Neural progenitor cell (in vitro differentiated cells): ENCODE measurements at regions not wholly inside any gene's neighbourhood (a gene's known extent, or its start where the extent isn't known, plus 50 kb on each side); places are given as distances from the start of the nearest gene placed in this dataset.
A peak's percentile ranks its signal among the peaks of the same experiment; 100 is the strongest.

Source experiments
- DNase-seq: peaks from one replicate; pipeline ENCODE4 v3.0.0-alpha.2; 2016; ENCODE audit warnings: low spot score
- H2AFZ ChIP-seq: fragments of 200-600 bp; sonication (generic); replicated peaks from 2 replicates; pipeline ENCODE4 v1.6.1; 2016; ENCODE audit warnings: antibody characterized with exemption
- H3F3A ChIP-seq: fragments of 200-600 bp; sonication (generic); 2 replicates; pipeline ENCODE4 v1.6.1; 2016; ENCODE audit warnings: antibody characterized with exemption, low read depth
- H3K27ac ChIP-seq: fragments of 200-600 bp; sonication (generic); 2 replicates; pipeline ENCODE4 v1.5.1; 2016; ENCODE audit warnings: mild to moderate bottlenecking
- H3K27me3 ChIP-seq: fragments of 200-600 bp; sonication (generic); 2 replicates; pipeline ENCODE4 v1.6.1; 2016; ENCODE audit warnings: mild to moderate bottlenecking, moderate library complexity
- H3K36me3 ChIP-seq: fragments of 200-600 bp; sonication (generic); 2 replicates; pipeline ENCODE4 v1.5.1; 2016
- H3K4me1 ChIP-seq: fragments of 200-600 bp; sonication (generic); 2 replicates; pipeline ENCODE4 v1.6.1; 2016; ENCODE audit warnings: mixed run types
- H3K4me2 ChIP-seq: fragments of 200-600 bp; sonication (generic); 2 replicates; pipeline ENCODE4 v1.6.1; 2016
- H3K4me3 ChIP-seq: fragments of 200-600 bp; sonication (generic); 2 replicates; pipeline ENCODE4 v1.5.1; 2016
- H3K79me2 ChIP-seq: fragments of 200-600 bp; sonication (generic); 2 replicates; pipeline ENCODE4 v1.6.1; 2016; ENCODE audit warnings: low read depth
- H3K9ac ChIP-seq: fragments of 200-600 bp; sonication (generic); 2 replicates; pipeline ENCODE4 v1.6.1; 2016
- H3K9me3 ChIP-seq: fragments of 200-600 bp; sonication (generic); 2 replicates; pipeline ENCODE4 v1.5.1; 2016; ENCODE audit warnings: low read depth
- H4K20me1 ChIP-seq: fragments of 200-600 bp; sonication (generic); 2 replicates; pipeline ENCODE4 v1.6.1; 2016; ENCODE audit warnings: low read depth
- H3K27ac Mint-ChIP-seq: 3 replicates; pipeline ENCODE4 v1.8.0; 2021; ENCODE audit warnings: mixed read lengths
- H3K27me3 Mint-ChIP-seq: 2 replicates; pipeline ENCODE4 v1.8.0; 2022; ENCODE audit warnings: low read depth, mild to moderate bottlenecking, inconsistent platforms, moderate library complexity, mixed read lengths; ENCODE audit not compliant: insufficient read depth
- H3K36me3 Mint-ChIP-seq: 3 replicates; pipeline ENCODE4 v1.8.0; 2021; ENCODE audit warnings: mixed read lengths
- H3K4me1 Mint-ChIP-seq: 3 replicates; pipeline ENCODE4 v1.8.0; 2021; ENCODE audit warnings: mixed read lengths
- H3K4me3 Mint-ChIP-seq: 3 replicates; pipeline ENCODE4 v1.8.0; 2021; ENCODE audit warnings: mild to moderate bottlenecking, moderate library complexity, mixed read lengths
- H3K9me3 Mint-ChIP-seq: 3 replicates; pipeline ENCODE4 v1.8.0; 2020; ENCODE audit warnings: mixed read lengths
- EZH2 ChIP-seq: fragments of 200-600 bp; sonication (generic); IDR thresholded peaks from 2 replicates; pipeline ENCODE4 v1.6.1; 2017; ENCODE audit warnings: antibody characterized with exemption, mild to moderate bottlenecking, moderate library complexity
- EZH2phosphoT487 ChIP-seq: fragments of 200-600 bp; sonication (generic); IDR thresholded peaks from 2 replicates; pipeline ENCODE4 v1.6.1; 2017; ENCODE audit warnings: antibody characterized with exemption
- TF ChIP-seq, protein P1 (sequence below): fragments of 200-600 bp; sonication (generic); IDR thresholded peaks from 2 replicates; pipeline ENCODE4 v1.5.1; 2017; ENCODE audit warnings: antibody characterized with exemption, mild to moderate bottlenecking

DNA sequence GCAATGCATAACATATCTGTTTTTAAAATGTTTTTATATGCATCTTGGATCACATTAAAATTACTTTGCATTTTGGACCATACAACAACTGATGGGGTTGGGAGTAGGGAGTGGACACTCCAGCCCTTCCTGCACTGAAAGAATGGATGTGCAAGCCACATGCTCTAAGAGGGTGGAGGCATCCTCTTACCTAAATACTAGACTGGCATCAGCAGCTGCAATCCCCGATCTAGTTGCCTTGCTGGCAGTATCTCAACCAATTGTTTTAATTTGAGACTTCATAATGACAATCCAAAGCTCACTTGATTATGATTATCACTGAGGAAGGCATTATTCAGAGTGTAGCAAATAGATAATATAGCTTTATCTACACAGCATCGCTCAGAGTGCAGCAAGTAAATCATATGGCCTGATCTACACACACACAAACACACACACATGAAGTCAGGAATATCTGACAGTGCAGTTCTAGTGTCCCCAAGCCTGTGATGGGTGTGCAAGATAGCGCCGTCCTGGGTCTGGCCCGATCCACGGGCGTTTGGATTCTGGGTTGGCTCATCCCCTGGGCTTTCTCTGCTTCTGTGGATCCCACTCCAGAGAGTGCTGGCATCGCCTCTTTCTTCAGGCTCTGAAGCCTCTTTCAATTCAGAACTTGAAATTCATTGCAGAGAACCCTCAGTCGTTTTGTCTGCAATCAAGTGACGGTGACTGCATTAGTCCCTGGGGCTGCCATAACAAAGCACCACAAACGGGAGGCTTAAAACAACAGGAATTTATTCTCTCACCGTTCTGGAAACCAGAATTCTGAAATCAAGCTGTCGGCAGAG, 181.3 kb downstream of the ETS2 start:
- H3K27ac Mint-ChIP-seq, result peak overlapping the region; percentile 78
- H3K27me3 Mint-ChIP-seq, result peaks cover 12% of the 10 kb centered on the region
- H3K79me2 ChIP-seq, result no peaks in the 10 kb centered on the region
- no peak overlapping the region for H3K9ac ChIP-seq
- no peaks in the 10 kb centered on the region for H3K27me3 ChIP-seq
- H3K4me3 Mint-ChIP-seq, result no peak overlapping the region
- H3K4me3 ChIP-seq, result no peak overlapping the region
- no peak overlapping the region for H3K4me2 ChIP-seq
- H3K9me3 ChIP-seq, result no peaks in the 10 kb centered on the region
- H3K4me1 Mint-ChIP-seq, result peaks cover 74% of the 10 kb centered on the region
- H3K27ac ChIP-seq, result no peak overlapping the region
- peaks cover 50% of the 10 kb centered on the region for H3K4me1 ChIP-seq
- H3K36me3 Mint-ChIP-seq, result peaks cover 5% of the 10 kb centered on the region
- no peaks in the 10 kb centered on the region for H3K36me3 ChIP-seq
- H2AFZ ChIP-seq, result no peak overlapping the region
- peaks cover 11% of the 10 kb centered on the region for H3K9me3 Mint-ChIP-seq
- no peak for DNase-seq
- TF ChIP-seq EZH2phosphoT487 (no peak), EZH2 (no peak)
- TF ChIP-seq, protein P1, sequence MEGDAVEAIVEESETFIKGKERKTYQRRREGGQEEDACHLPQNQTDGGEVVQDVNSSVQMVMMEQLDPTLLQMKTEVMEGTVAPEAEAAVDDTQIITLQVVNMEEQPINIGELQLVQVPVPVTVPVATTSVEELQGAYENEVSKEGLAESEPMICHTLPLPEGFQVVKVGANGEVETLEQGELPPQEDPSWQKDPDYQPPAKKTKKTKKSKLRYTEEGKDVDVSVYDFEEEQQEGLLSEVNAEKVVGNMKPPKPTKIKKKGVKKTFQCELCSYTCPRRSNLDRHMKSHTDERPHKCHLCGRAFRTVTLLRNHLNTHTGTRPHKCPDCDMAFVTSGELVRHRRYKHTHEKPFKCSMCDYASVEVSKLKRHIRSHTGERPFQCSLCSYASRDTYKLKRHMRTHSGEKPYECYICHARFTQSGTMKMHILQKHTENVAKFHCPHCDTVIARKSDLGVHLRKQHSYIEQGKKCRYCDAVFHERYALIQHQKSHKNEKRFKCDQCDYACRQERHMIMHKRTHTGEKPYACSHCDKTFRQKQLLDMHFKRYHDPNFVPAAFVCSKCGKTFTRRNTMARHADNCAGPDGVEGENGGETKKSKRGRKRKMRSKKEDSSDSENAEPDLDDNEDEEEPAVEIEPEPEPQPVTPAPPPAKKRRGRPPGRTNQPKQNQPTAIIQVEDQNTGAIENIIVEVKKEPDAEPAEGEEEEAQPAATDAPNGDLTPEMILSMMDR, result no peak
- H3F3A ChIP-seq, result peaks cover 40% of the 10 kb centered on the region
- H4K20me1 ChIP-seq, result no peaks in the 10 kb centered on the region

DNA sequence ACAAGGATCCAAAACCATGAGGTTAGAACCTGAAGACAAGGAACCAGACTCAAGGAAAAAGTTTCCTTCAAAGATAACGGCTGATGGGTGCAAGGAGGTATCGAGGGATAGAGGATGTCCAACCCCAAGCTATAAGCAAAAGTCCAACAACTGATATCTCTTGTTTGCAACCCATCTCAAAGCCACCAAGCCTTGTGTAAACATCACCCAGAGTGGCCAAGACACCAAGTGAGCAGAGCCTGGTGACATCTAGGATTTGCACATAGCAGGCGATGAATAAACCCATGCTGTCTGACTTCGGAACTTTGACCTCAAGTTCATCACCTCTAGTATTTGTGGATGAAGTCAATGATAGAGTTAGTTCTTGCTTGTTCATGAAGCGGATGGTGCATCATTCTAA, 180.7 kb downstream of the ETS2 start:
- Histone ChIP-seq H3K4me1 (peaks cover 56% of the 10 kb centered on the region), H3K36me3 (no peaks in the 10 kb centered on the region), H3K27ac (no peak overlapping the region), H3K9me3 (no peaks in the 10 kb centered on the region), H2AFZ (no peak overlapping the region), H4K20me1 (no peaks in the 10 kb centered on the region), H3K79me2 (no peaks in the 10 kb centered on the region), H3K4me2 (no peak overlapping the region), H3F3A (peaks cover 40% of the 10 kb centered on the region), H3K27me3 (no peaks in the 10 kb centered on the region), H3K9ac (no peak overlapping the region), H3K4me3 (no peak overlapping the region)
- Mint-ChIP-seq H3K27ac (peak overlapping the region; percentile 9), H3K4me1 (peaks cover 77% of the 10 kb centered on the region), H3K4me3 (no peak overlapping the region), H3K9me3 (peaks cover 11% of the 10 kb centered on the region), H3K27me3 (peaks cover 13% of the 10 kb centered on the region), H3K36me3 (peaks cover 5% of the 10 kb centered on the region)
- TF ChIP-seq EZH2, result no peak
- TF ChIP-seq, protein P1, result no peak
- TF ChIP-seq EZH2phosphoT487, result no peak
- no peak for DNase-seq

DNA sequence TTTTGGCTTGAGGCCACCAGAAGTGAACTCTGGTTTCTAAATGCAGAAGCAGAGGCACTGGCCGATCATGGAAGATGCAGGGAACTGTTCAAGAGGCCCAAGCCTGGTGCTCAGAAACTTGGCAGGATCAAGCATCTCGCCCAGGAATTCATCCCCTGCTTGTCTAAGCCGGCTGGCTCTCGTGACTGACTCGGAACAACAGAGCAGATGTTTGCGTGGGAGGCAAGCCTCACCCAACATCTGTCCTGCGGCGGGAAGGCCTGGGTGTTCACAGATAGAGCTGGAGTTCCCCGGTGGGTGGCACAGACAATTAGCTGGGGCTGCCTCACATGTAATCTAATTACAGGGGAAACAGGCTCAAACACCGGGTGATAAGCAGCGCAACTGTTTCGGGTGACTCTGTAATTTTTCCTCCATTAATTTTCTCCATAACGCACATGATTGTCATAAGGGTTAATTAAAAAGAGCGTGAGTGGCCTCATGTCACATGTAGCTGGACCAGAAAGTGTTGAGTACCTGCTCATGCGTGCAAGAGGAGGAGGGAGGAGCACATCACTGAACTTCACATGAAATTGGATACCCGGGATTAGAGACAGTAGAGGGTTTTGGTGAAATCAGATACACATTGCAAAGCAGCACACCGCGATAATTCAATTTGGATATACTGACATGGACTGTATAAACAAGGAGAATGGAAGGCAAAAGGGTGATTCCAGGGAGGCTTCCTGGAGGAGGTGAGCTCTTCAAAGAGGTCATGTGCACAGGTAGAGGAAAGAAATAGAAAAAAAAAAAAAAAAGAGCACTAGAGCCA, 180.0 kb downstream of the ETS2 start:
- H3K9me3 ChIP-seq, result no peaks in the 10 kb centered on the region
- H3K36me3 ChIP-seq, result no peaks in the 10 kb centered on the region
- no peak overlapping the region for H2AFZ ChIP-seq
- peaks cover 35% of the 10 kb centered on the region for H3F3A ChIP-seq
- Mint-ChIP-seq H3K9me3 (peaks cover 11% of the 10 kb centered on the region), H3K36me3 (peaks cover 5% of the 10 kb centered on the region), H3K4me3 (no peak overlapping the region), H3K27ac (peak overlapping the region; percentile 9), H3K27me3 (peaks cover 15% of the 10 kb centered on the region), H3K4me1 (peaks cover 73% of the 10 kb centered on the region)
- H3K27ac ChIP-seq, result no peak overlapping the region
- no peaks in the 10 kb centered on the region for H3K79me2 ChIP-seq
- H3K4me3 ChIP-seq, result no peak overlapping the region
- no peak overlapping the region for H3K9ac ChIP-seq
- TF ChIP-seq EZH2phosphoT487, result no peak
- TF ChIP-seq, protein P1, result no peak
- TF ChIP-seq EZH2, result no peak
- H4K20me1 ChIP-seq, result no peaks in the 10 kb centered on the region
- no peak for DNase-seq
- peaks cover 56% of the 10 kb centered on the region for H3K4me1 ChIP-seq
- H3K27me3 ChIP-seq, result no peaks in the 10 kb centered on the region
- H3K4me2 ChIP-seq, result no peak overlapping the region
